Chondrocyte (in vitro differentiated cells): ENCODE measurements at regions not wholly inside any gene's neighbourhood (a gene's known extent, or its start where the extent isn't known, plus 50 kb on each side); places are given as distances from the start of the nearest gene placed in this dataset.

ENCODE experiments used
- DNase-seq: peaks from one replicate; pipeline ENCODE4 v3.0.0; 2021; ENCODE audit warnings: mixed read lengths, low spot score
- H3K27ac Mint-ChIP-seq: one replicate; pipeline ENCODE4 v1.8.0; 2021; ENCODE audit warnings: mild to moderate bottlenecking, moderate library complexity, mixed read lengths; ENCODE audit not compliant: unreplicated experiment
- H3K27me3 Mint-ChIP-seq: 2 replicates; pipeline ENCODE4 v1.8.0; 2021; ENCODE audit warnings: low read depth, mixed read lengths
- H3K36me3 Mint-ChIP-seq: 2 replicates; pipeline ENCODE4 v1.8.0; 2021; ENCODE audit warnings: low read depth, mixed read lengths
- H3K4me1 Mint-ChIP-seq: 2 replicates; pipeline ENCODE4 v1.8.0; 2021; ENCODE audit warnings: low read depth, mild to moderate bottlenecking, mixed read lengths
- H3K4me3 Mint-ChIP-seq: one replicate; pipeline ENCODE4 v1.8.0; 2021; ENCODE audit warnings: mild to moderate bottlenecking, moderate library complexity, mixed read lengths; ENCODE audit not compliant: unreplicated experiment
- H3K9me3 Mint-ChIP-seq: 2 replicates; pipeline ENCODE4 v1.8.0; 2021; ENCODE audit warnings: low read depth, mixed read lengths
- CTCF ChIP-seq: fragments of 200-600 bp; sonication (generic); IDR thresholded peaks from 2 replicates; pipeline ENCODE4 v1.5.0; 2021; ENCODE audit warnings: antibody characterized with exemption, mild to moderate bottlenecking, moderate library complexity

GRCh38 chrX:9414416-9414815, 50.4 kb upstream of the TBL1X start:
- no peaks in the 10 kb centered on the region for H3K36me3 Mint-ChIP-seq

More at GRCh38 chrX:9414416-9414815, 50.4 kb upstream of the TBL1X start:
- TF ChIP-seq CTCF, result no peak
- peaks cover 11% of the 10 kb centered on the region for H3K9me3 Mint-ChIP-seq
- H3K4me3 Mint-ChIP-seq, result no peak overlapping the region
- peaks cover 9% of the 10 kb centered on the region for H3K4me1 Mint-ChIP-seq
- no peak overlapping the region for H3K27ac Mint-ChIP-seq
- H3K27me3 Mint-ChIP-seq, result no peaks in the 10 kb centered on the region
- no peak for DNase-seq
